ENCODE measurements at regions not wholly inside any gene's neighbourhood (a gene's known extent, or its start where the extent isn't known, plus 50 kb on each side); places are given as distances from the start of the nearest gene placed in this dataset.
"Not testable (repeated sequence)": the region's sequence is repeated elsewhere in the genome, so short reads cannot be mapped to it uniquely, and the experiment has no call there.

DNA sequence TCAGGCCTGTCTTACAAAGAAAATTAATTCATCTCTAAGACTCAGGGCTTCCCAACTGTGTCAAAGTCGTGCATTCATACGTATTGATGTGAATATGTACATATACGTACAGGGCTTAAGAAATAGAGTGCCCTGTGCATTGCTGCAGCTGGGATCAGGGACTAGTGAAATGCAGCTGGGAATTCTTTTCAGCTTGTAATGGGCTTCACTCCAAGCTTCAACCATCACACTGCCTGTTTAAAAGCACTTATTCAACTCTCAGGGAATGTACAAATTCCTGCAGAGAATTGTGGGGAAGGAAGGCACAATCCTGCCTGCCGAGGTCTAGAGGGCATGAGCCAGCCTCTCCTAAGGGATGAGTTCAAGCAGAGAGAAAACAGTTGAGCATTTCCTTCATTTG is 59.6 kb upstream of the MAN2A1 start:
- Mint-ChIP-seq H3K36me3 (no peaks in the 10 kb centered on the region), H3K9me3 (peaks cover 2% of the 10 kb centered on the region), H3K27me3 (peaks cover 5% of the 10 kb centered on the region), H3K4me3 (no peak overlapping the region), H3K4me1 (no peaks in the 10 kb centered on the region), H3K27ac (no peak overlapping the region)
- ATAC-seq (ENCODE audit: low read depth) (no peak), DNase-seq (no peak)
- POLR2A ChIA-PET: no interaction called here

DNA sequence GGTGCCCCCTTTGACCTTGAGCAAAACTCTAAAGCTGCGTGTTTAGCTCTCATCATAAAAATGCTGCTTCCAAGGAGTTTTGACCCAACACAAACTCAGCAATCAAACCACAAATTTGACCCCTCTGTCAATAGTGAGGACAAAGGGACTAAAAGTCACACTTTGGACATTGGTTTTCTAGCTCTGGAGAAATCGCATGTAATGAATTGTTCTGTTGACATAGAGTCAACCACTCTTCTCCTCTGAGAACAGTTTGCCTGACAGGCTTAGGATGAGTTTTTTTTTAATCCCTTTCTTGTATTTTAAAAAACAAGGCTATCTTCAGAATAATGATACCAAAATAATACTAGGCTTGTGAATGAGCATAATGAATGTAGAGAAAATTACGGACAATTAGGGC is 61.1 kb upstream of the MAN2A1 start:
- H3K27ac Mint-ChIP-seq: no peak overlapping the region
- H3K36me3 Mint-ChIP-seq: no peaks in the 10 kb centered on the region
- H3K27me3 Mint-ChIP-seq: peaks cover 5% of the 10 kb centered on the region
- no peaks in the 10 kb centered on the region for H3K4me1 Mint-ChIP-seq
- POLR2A ChIA-PET: no interaction called here
- H3K9me3 Mint-ChIP-seq: peaks cover 2% of the 10 kb centered on the region
- H3K4me3 Mint-ChIP-seq: no peak overlapping the region
- DNase-seq (no peak), ATAC-seq (ENCODE audit: low read depth) (no peak)

- H3K27me3 Mint-ChIP-seq; POLR2A ChIA-PET; H3K27ac Mint-ChIP-seq; DNase-seq; ATAC-seq (ENCODE audit: low read depth); H3K36me3 Mint-ChIP-seq; H3K4me3 Mint-ChIP-seq; H3K4me1 Mint-ChIP-seq; H3K9me3 Mint-ChIP-seq: not testable (repeated sequence)
These were observed 68.5 kb upstream of the MAN2A1 start for GRCh38 chr5:109621266-109621665.

DNA sequence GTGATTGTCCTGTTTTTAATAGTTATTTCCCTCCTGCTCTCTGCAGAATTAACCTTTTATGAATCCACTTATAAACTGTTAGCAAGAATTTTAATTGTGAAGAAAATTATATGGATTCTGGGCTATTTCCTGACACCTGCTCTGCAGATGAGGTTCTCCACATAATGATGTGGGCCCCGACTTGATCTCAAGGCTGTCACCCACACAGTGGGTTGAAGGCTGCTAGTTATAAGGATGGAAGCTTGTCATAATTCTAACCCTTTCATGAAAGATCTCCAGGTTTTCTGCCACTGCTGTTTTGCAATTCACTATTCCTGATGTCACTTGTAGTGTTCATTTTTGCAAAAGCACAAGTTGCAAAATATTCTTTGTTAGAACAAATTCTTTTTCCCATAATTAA is 69.1 kb upstream of the MAN2A1 start:
- H3K27me3 Mint-ChIP-seq: no peaks in the 10 kb centered on the region
- ATAC-seq (ENCODE audit: low read depth): no peak
- no peaks in the 10 kb centered on the region for H3K36me3 Mint-ChIP-seq
- no peak overlapping the region for H3K27ac Mint-ChIP-seq
- no peak overlapping the region for H3K4me3 Mint-ChIP-seq
- POLR2A ChIA-PET: no interaction called here
- no peaks in the 10 kb centered on the region for H3K4me1 Mint-ChIP-seq
- H3K9me3 Mint-ChIP-seq: no peaks in the 10 kb centered on the region
- no peak for DNase-seq

GRCh38 chr5:109619606-109620005 is 70.1 kb upstream of the MAN2A1 start:
- DNase-seq: no peak
- no peak overlapping the region for H3K4me3 Mint-ChIP-seq
- H3K27ac Mint-ChIP-seq: no peak overlapping the region
- POLR2A ChIA-PET: no interaction called here
- H3K9me3 Mint-ChIP-seq: no peaks in the 10 kb centered on the region
- H3K4me1 Mint-ChIP-seq: no peaks in the 10 kb centered on the region
- H3K27me3 Mint-ChIP-seq: no peaks in the 10 kb centered on the region
- no peak for ATAC-seq (ENCODE audit: low read depth)
- no peaks in the 10 kb centered on the region for H3K36me3 Mint-ChIP-seq

DNA sequence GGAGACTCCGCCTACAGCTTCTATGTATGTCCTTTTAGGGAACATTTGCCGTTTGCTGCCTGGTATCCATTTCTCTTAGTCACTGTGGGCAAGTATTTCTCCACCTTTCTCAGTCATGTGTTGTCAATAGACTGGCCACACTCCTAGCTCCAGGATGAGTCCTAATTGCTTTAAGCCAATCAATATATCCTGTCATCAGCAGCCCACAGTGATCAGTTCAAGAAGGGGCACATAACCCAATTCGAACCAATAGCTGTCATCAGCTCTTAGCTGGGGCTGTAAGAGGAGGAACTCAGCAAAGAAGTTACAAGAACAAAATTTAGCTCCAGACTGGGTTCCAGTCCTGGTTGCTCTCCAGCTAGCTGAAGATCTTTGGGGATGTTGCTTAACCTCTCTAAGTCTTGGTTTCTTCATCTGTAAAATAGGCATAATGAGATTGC is 70.7 kb upstream of the MAN2A1 start:
- no peaks in the 10 kb centered on the region for H3K4me1 Mint-ChIP-seq
- H3K27ac Mint-ChIP-seq: no peak overlapping the region
- POLR2A ChIA-PET: no interaction called here
- no peaks in the 10 kb centered on the region for H3K27me3 Mint-ChIP-seq
- ATAC-seq (ENCODE audit: low read depth) (no peak), DNase-seq (no peak)
- H3K36me3 Mint-ChIP-seq: no peaks in the 10 kb centered on the region
- H3K9me3 Mint-ChIP-seq: no peaks in the 10 kb centered on the region
- H3K4me3 Mint-ChIP-seq: no peak overlapping the region

DNA sequence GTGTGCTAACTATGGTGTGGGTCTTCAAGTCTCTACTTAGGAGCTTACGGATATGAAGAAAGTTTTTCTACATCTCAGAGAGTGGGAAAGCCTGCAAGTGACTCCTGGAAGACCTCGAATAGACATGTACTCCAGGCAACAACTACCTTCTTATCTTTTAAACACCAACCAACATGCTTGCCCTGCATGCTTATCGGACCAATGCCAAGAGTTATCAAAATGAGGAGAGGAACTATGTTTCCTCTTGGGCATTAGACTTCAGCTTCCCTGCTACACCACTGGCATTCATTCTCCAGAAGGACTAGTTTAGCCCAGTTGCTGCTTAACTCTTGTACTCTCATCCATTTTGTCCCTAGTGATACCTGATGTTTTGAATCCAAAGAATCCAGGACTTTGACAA is 74.7 kb upstream of the MAN2A1 start:
- H3K27ac Mint-ChIP-seq: no peak overlapping the region
- no peaks in the 10 kb centered on the region for H3K36me3 Mint-ChIP-seq
- ATAC-seq (ENCODE audit: low read depth): no peak
- H3K4me1 Mint-ChIP-seq: no peaks in the 10 kb centered on the region
- DNase-seq: no peak
- H3K27me3 Mint-ChIP-seq: no peaks in the 10 kb centered on the region
- H3K4me3 Mint-ChIP-seq: no peak overlapping the region
- H3K9me3 Mint-ChIP-seq: peaks cover 2% of the 10 kb centered on the region
- POLR2A ChIA-PET: no interaction called here

DNA sequence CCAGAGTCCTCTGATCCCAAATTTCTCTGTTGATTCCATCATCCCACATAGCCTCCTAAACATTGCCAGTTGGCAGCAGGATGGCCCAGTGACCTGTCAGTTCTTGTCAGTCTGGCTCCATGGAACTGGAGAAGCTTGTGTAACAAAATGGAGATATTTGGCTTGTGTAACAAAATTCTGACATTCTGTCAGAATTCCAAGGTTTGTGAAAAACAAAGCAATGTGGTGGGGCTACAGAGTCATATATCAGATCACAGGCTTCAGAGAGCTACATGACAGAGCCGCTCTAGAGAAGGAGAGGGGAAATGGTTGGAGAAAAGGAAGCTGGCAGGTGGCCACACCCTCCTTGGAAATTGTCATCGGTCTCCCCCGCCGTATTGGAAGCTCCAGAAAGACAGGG is 75.4 kb upstream of the MAN2A1 start:
- H3K4me1 Mint-ChIP-seq: no peaks in the 10 kb centered on the region
- no peak for DNase-seq
- no peak for ATAC-seq (ENCODE audit: low read depth)
- no peaks in the 10 kb centered on the region for H3K27me3 Mint-ChIP-seq
- no peak overlapping the region for H3K27ac Mint-ChIP-seq
- H3K4me3 Mint-ChIP-seq: no peak overlapping the region
- POLR2A ChIA-PET: no interaction called here
- peaks cover 2% of the 10 kb centered on the region for H3K9me3 Mint-ChIP-seq
- H3K36me3 Mint-ChIP-seq: no peaks in the 10 kb centered on the region

DNA sequence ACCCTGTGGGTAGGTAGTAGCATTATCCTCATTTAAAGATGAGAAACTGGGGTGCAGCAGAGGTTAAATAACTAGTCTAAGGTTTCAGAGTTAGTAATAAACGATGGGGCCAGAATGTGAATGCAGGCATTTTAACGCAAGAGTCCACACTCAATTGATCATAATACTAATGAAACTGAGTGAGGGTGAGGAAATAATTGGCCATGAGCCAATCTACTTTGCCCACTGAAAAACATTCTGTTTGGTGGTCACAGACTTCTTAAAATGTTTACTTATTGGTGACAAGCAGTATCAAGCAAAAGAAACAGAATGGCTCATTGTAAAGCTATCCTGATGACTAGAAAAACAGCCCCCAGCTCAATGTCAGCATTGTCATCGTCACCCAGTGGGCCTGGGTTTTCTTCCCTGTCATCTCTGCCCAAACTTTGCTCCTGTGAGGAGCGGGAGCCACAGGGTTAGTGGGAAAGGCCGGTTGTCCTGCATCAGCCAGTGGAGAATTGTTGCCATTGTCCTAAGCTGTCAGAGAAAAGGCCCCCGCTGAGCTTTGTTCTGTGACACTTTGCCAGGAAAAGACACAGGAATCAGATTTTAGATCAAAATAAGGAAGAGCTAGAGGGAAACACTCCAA is 77.3 kb upstream of the MAN2A1 start:
- POLR2A ChIA-PET: no interaction called here
- Mint-ChIP-seq H3K9me3 (peaks cover 2% of the 10 kb centered on the region), H3K4me3 (no peak overlapping the region), H3K4me1 (no peaks in the 10 kb centered on the region), H3K27ac (no peak overlapping the region), H3K27me3 (no peaks in the 10 kb centered on the region), H3K36me3 (no peaks in the 10 kb centered on the region)
- ATAC-seq (ENCODE audit: low read depth): no peak
- no peak for DNase-seq

DNA sequence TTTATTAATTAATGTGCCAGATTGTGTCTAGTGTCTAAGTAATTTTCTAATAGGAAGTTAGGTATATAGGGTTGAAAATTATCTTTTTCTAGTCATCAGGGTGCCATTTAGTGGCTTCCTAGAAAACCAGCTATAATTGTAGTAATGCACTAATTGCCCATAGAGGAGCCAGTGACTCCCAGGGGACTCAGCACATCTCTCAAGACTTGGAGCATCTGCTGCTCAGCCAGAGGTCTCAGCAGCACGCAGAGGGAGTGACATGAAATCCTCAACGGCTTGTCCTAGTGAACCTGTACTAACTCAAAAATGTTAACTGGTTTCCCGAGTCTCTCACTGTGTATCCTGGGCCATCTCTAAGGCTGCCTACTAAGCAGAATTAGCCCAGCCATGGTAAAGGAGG is 78.2 kb upstream of the MAN2A1 start:
- H3K27me3 Mint-ChIP-seq: no peaks in the 10 kb centered on the region
- H3K4me3 Mint-ChIP-seq: no peak overlapping the region
- POLR2A ChIA-PET: no interaction called here
- peaks cover 2% of the 10 kb centered on the region for H3K9me3 Mint-ChIP-seq
- H3K36me3 Mint-ChIP-seq: no peaks in the 10 kb centered on the region
- H3K4me1 Mint-ChIP-seq: no peaks in the 10 kb centered on the region
- no peak for ATAC-seq (ENCODE audit: low read depth)
- H3K27ac Mint-ChIP-seq: no peak overlapping the region
- DNase-seq: no peak

DNA sequence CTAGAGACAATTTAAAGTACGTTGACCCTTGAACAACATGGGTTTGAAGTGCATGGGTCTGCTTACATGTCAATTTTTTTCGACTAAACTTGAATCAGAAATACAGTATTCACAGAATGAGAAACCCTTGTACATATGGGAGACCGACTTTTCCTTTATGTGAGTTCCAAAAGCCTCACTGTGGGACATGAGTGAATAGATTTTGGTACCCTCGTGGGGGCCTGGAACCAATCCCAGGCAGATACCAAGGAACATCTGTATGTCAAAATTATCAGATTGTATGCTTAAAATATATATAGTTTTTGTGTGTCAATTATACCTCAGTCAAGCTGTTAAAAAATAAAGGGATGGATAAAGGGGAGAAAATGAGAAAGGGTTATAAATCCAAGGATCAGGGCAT is 78.7 kb upstream of the MAN2A1 start:
- H3K4me1 Mint-ChIP-seq: no peaks in the 10 kb centered on the region
- no peaks in the 10 kb centered on the region for H3K36me3 Mint-ChIP-seq
- no peak for DNase-seq
- POLR2A ChIA-PET: no interaction called here
- H3K9me3 Mint-ChIP-seq: peaks cover 2% of the 10 kb centered on the region
- no peak for ATAC-seq (ENCODE audit: low read depth)
- no peak overlapping the region for H3K4me3 Mint-ChIP-seq
- no peaks in the 10 kb centered on the region for H3K27me3 Mint-ChIP-seq
- H3K27ac Mint-ChIP-seq: no peak overlapping the region

DNA sequence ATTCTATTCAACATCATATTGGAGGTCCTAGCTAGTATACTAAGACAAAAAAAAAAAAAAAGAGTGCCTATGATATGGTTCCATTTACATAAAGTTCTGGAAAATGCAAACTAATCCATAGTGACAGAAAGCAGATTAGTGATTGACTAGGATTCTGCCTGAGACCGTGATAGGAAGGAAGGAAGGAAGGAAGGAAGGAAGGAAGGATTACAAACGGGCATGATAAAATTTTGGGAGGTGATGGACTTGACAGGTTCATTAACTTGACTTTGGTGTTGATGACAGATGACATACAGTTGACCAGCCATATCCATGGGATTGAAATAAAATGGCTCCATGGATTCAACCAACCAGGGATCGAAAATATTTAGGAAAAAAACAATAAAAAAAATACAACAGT is 79.1 kb upstream of the MAN2A1 start:
- POLR2A ChIA-PET: no interaction called here
- no peak for ATAC-seq (ENCODE audit: low read depth)
- DNase-seq: no peak
- no peaks in the 10 kb centered on the region for H3K4me1 Mint-ChIP-seq
- no peaks in the 10 kb centered on the region for H3K27me3 Mint-ChIP-seq
- H3K36me3 Mint-ChIP-seq: no peaks in the 10 kb centered on the region
- no peak overlapping the region for H3K27ac Mint-ChIP-seq
- peaks cover 2% of the 10 kb centered on the region for H3K9me3 Mint-ChIP-seq
- no peak overlapping the region for H3K4me3 Mint-ChIP-seq

- POLR2A ChIA-PET: no interaction called here
- no peaks in the 10 kb centered on the region for H3K36me3 Mint-ChIP-seq
- ATAC-seq (ENCODE audit: low read depth) (no peak), DNase-seq (no peak)
- H3K27me3 Mint-ChIP-seq: no peaks in the 10 kb centered on the region
- H3K9me3 Mint-ChIP-seq: no peaks in the 10 kb centered on the region
- H3K27ac Mint-ChIP-seq: no peak overlapping the region
- no peaks in the 10 kb centered on the region for H3K4me1 Mint-ChIP-seq
- H3K4me3 Mint-ChIP-seq: no peak overlapping the region
These were observed 84.5 kb upstream of the MAN2A1 start for GRCh38 chr5:109605207-109605730.

DNA sequence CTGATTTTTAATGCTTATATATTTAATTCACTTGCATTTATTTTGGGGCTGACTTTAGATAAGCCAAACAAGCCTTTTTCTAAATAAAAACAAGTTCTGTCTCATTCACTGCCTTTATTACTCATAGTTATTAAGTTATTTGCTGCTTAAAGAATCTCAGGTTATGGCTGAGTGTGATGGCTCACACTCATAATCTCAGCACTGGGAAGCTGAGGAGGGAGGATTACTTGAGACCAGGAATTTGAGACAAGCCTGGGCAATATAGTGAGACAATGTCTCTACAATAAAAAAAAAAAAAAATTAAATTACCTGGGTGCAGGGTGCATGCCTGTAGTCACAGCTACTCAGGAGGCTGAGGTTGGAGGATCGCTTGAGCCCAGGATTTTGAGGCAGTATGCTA is 85.0 kb upstream of the MAN2A1 start:
- Mint-ChIP-seq H3K4me1 (no peaks in the 10 kb centered on the region), H3K27me3 (no peaks in the 10 kb centered on the region), H3K36me3 (no peaks in the 10 kb centered on the region), H3K9me3 (no peaks in the 10 kb centered on the region), H3K27ac (no peak overlapping the region), H3K4me3 (no peak overlapping the region)
- POLR2A ChIA-PET: no interaction called here
- no peak for ATAC-seq (ENCODE audit: low read depth)
- DNase-seq: no peak

- no peaks in the 10 kb centered on the region for H3K4me1 Mint-ChIP-seq
- ATAC-seq (ENCODE audit: low read depth): no peak
These were observed 88.0 kb upstream of the MAN2A1 start for GRCh38 chr5:109601736-109602135.

More at GRCh38 chr5:109601736-109602135, 88.0 kb upstream of the MAN2A1 start:
- Mint-ChIP-seq H3K9me3 (no peaks in the 10 kb centered on the region), H3K27me3 (no peaks in the 10 kb centered on the region), H3K27ac (no peak overlapping the region), H3K36me3 (no peaks in the 10 kb centered on the region), H3K4me3 (no peak overlapping the region)
- DNase-seq: no peak
- POLR2A ChIA-PET: no interaction called here

Data from activated naive CD8-positive, alpha-beta T cell treated with anti-CD3 and anti-CD28 coated beads, Interleukin-2, amount 10 ng/mL, durations not matched to agents 7 days and 5 days (primary cell).